HG03045 (cell line): ENCODE measurements at regions not wholly inside any gene's neighbourhood (a gene's known extent, or its start where the extent isn't known, plus 50 kb on each side); places are given as distances from the start of the nearest gene placed in this dataset.
"Not testable (repeated sequence)": the region's sequence is repeated elsewhere in the genome, so short reads cannot be mapped to it uniquely, and the experiment has no call there.

Experiments
- ATAC-seq: cut with Tn5 transposase; IDR thresholded peaks from one replicate; pipeline ENCODE4 v1.9.1; 2021; ENCODE audit warnings: mild to moderate bottlenecking, moderate library complexity; ENCODE audit not compliant: unreplicated experiment

DNA sequence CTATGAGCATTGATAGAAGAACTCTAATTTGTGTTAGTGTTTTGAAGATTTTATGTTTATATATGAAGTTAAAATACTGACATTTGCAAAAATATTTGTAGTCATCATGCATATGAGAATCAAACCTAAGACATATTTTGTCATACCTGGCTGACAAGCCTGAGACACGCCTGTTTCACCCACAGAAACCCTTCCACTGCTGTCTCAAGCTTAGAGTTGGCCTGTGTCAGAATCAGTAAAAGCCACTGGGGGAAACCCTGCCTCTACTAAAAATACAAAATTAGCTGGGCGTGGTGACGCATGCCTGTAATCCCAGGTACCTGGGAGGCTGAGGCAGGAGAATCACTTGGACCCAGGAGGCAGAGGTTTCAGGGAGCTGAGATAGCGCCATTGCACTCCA is 218.0 kb upstream of the C1QTNF3 start:
- not testable (repeated sequence) for ATAC-seq

GRCh38 chr5:34266151-34266550 is 223.1 kb upstream of the C1QTNF3 start:
- not testable (repeated sequence) for ATAC-seq

DNA sequence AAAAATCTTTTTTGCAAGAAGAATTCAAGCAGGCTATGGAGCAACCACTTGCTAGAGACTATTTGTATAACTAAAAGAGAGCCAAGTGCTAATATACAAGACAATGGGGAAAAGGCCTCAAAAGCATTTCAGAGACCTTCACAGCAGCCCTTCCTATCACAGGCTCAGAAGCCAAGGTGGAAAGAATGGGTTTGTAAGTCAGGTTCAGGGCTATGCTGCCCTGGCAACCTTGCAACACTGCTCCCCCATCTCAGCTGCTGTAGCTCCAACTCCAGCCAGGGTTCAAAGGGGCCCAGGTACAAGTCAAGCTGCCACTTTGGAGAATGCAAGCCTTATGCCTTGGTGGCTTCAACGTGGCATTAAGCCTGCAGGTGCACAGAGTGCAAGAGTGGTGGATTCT is 253.7 kb upstream of the C1QTNF3 start:
- not testable (repeated sequence) for ATAC-seq

DNA sequence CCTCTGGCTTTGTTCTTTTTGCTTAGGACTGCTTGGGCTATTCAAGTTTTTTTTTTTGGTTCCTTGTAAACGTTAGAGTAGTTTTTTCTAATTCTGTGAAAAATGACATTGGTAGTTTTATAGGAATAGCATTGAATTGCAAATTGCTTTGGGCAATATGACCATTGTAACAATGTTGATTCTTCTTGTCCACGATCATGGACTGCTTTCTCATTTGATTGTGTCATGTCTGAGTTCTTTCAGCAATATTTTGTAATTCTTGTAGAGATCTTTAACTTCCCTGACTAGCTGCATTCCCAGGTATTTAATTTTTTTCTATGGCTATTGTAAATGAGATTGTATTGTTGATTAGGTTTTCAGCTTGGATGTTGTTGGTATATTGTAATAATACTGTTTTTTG is 286.2 kb upstream of the C1QTNF3 start:
- not testable (repeated sequence) for ATAC-seq

GRCh38 chr5:34329611-34330108 is 286.6 kb upstream of the C1QTNF3 start:
- not testable (repeated sequence) for ATAC-seq

GRCh38 chr5:34331928-34332454 is 289.0 kb upstream of the C1QTNF3 start:
- not testable (repeated sequence) for ATAC-seq

GRCh38 chr5:34339408-34340001 is 296.5 kb upstream of the C1QTNF3 start:
- not testable (repeated sequence) for ATAC-seq

- not testable (repeated sequence) for ATAC-seq
Measured at GRCh38 chr5:34354440-34354839, 301.7 kb upstream of the RAI14 start.

GRCh38 chr5:34371417-34371816 is 284.7 kb upstream of the RAI14 start:
- ATAC-seq = not testable (repeated sequence)

GRCh38 chr5:34371817-34372216 is 284.3 kb upstream of the RAI14 start:
- not testable (repeated sequence) for ATAC-seq

GRCh38 chr5:34372739-34373138 is 283.4 kb upstream of the RAI14 start:
- not testable (repeated sequence) for ATAC-seq

DNA sequence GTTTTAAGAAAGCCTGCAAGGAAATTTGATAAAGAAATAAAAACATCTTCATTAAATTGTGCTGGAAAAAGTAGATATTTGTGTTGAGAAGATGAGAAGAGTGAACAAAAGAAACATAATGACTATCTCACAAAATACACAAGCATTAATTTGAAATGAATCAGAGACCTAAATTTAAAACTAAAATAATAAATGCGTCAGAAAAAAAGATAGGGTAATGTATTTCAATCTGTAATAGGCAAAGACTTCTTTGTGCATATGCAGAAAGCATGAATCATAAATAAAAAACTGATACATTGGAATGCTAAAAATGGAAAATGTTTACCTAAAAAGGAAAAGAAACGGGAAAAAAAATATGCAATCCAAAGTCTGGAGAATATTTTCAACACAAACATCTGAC is 278.5 kb upstream of the RAI14 start:
- not testable (repeated sequence) for ATAC-seq

DNA sequence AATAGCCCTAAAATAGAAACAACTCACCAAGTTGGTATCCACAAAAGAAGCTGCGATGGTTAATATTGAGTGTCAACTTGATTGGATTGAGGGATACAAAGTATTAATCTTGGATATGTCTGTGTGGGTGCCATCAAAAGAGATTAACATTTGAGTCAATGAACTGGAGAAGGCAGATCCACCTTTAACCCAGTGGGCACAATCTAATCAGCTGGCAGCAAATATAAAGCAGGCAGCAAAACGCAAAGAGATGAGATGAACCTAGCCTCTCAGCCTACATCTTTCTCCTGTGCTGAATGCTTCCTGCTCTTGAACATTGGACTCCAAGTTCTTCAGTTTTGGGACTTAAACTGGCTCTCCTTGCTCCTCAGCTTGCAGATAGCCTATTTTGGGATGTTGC is 277.6 kb upstream of the RAI14 start:
- not testable (repeated sequence) for ATAC-seq

- ATAC-seq = not testable (repeated sequence)
Measured at GRCh38 chr5:34388754-34389153, 267.4 kb upstream of the RAI14 start.

DNA sequence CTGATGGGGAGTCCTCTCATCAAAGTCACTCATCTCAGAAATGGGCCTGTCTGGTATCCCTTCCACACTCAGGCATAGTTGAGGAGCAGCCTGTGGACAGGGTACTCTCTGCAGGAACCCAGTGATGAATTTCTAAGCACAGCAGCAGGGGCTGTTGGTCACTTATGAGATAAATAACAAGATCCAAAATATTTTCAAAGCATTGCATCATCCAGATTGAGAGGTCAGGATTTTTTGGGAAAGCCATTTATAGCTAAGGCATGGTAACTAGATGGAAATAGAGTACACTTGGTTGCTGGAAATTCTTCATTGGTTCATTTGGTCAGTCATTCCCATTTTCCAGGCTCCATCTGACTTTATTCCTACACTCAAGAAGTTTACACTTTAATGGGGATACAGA is 246.8 kb upstream of the RAI14 start:
- no peak for ATAC-seq

DNA sequence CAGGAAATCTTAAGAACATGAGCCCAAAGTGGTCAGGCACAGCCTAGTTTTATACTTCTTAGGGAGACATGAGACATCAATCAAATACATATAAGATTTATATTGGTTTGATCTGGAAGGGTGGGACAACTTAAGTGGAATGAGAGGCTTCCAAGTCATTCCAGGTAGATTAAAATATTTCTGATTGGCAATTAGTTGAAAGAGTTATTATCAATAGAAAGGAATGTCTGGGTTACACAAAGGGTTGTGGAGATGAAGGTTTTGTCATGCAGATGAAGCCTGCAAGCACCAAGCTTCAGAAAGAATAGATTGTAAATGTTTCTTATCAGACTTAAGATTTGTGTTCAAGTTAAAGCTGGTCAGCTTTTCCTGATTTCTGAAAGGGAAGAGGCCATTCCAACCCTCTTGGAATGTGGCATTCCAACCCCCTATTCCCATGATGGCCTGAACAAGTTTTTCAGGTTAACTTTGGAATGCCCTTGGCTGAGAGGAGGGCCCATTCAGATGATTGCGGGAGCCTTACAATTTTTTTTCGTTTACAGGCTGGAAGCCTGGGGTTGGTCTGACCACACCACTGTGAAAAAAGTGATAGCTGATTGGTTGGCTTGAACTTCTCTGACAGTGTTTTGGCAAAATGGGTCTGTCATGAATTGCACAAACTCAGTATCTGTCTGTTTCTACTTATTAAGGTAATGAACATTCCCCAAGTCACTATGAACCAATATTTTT is 245.6 kb upstream of the RAI14 start:
- no peak for ATAC-seq

GRCh38 chr5:34411470-34412346 is 244.4 kb upstream of the RAI14 start:
- ATAC-seq = no peak

- no peak for ATAC-seq
Measured at GRCh38 chr5:34412736-34413135, 243.4 kb upstream of the RAI14 start.

GRCh38 chr5:34415559-34416198 is 240.4 kb upstream of the RAI14 start:
- peak; percentile 88 for ATAC-seq

GRCh38 chr5:34416501-34417008 is 239.6 kb upstream of the RAI14 start:
- ATAC-seq = no peak
